Tibial nerve (tissue), 3 donors: ENCODE measurements at regions not wholly inside any gene's neighbourhood (a gene's known extent, or its start where the extent isn't known, plus 50 kb on each side); places are given as distances from the start of the nearest gene placed in this dataset.

Experiments used
- CTCF ChIP-seq, 5 experiments: fragments of 200-600 bp in 3 of 5; fragments of 450-650 bp in 2 of 5; sonication (generic) in 3 of 5; IDR thresholded peaks; one replicate each; pipeline ENCODE4 v1.5.1; 2016 to 2019; ENCODE audit warnings: antibody characterized with exemption in 5 of 5, mild to moderate bottlenecking in 3 of 5, moderate library complexity in 2 of 5
- POLR2A ChIP-seq, 2 donors: fragments of 450-650 bp; IDR thresholded peaks; one replicate each; pipeline ENCODE4 v1.6.1; 2017; ENCODE audit warnings: antibody characterized with exemption in 2 of 2, mild to moderate bottlenecking in 2 of 2, moderate library complexity in 2 of 2

DNA sequence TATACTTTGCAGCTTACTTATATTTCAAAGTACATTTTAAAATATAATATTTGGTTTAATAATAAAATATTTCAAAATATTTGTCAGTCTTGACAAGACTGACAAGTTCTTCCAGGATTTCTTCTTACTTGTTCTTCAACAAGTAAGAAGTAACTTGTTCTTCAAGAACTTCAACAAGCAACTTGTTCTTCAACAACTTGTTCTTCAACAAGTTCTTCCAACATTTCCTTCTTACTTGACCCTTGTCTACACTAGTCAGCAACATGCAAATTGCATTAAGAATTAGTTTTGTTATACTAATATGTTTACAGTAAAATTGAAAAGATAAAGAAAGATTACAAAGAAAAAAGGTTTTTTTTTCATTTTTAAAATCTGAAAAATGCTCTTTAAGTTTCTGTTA, 731.7 kb downstream of the NSUN3 start:
- TF ChIP-seq POLR2A (IDR thresholded peaks at IDR 0.05) = no peak
- TF ChIP-seq CTCF (IDR thresholded peaks at IDR 0.05) = no peak
